NCI-H524 treated with DMSO at 0.1 percent for 48 hours (cell line): ENCODE measurements at regions not wholly inside any gene's neighbourhood (a gene's known extent, or its start where the extent isn't known, plus 50 kb on each side); places are given as distances from the start of the nearest gene placed in this dataset.
"Not testable (repeated sequence)": the region's sequence is repeated elsewhere in the genome, so short reads cannot be mapped to it uniquely, and the experiment has no call there.

Experiments
- DNase-seq: peaks from one replicate; lab custom pipeline; 2025; lab: John Stamatoyannopoulos, UW

DNA sequence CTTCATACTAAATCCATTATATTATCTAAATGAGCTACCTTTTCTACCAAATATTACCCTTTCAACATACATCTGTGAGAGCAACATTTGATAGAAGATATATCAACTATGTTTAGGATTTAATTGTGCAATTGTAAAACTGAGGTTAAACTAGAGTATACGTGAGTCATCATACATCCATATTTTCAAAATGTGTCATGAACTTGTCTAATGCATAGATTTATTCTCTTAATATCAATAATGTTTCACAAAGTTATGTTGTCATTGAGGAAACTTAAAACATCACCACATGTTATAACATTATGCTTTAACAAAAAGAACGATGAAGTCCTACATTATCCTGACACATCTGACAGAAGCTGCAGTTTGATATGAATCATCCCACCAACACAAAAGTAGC lies 645.5 kb upstream of the NOVA1 start:
- DNase-seq: no peak

DNA sequence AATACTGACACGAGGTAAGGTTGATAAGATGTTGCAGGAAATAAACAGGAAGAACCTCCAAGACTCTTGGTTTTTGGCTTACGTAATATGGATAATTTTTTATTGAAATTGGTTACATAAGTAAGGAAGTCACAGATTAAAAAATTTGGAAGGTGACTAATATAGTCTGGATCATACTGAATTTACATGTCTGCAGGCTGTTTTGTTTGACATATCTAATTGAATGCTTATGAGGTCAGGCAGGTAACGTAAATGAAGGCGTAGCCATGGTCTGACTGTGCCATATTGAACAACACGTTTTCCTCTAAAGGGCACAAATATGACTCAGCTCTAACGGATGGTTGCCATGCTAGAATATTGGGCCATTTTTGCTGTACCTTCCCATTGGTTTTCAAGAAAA lies 648.1 kb upstream of the NOVA1 start:
- no peak for DNase-seq

DNA sequence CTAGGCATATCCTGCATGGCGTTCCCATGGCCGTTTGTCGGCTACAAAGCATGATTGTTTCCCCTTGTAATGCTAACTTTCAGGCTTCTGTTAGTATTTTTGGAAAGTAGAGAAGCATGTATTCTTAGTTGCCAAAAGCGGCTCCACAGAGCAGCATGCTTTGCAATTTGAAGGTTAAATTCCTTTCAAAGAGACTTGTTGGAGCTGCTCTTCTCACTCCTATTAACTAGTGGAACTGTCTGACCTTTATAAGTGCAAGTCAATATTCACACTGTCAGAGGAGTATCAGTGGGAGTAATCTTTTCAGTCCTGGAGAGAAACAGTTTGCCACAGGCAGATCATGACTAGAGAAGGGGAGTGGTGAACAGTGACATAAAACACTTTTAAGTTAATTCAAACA lies 656.1 kb upstream of the NOVA1 start:
- DNase-seq: no peak

DNA sequence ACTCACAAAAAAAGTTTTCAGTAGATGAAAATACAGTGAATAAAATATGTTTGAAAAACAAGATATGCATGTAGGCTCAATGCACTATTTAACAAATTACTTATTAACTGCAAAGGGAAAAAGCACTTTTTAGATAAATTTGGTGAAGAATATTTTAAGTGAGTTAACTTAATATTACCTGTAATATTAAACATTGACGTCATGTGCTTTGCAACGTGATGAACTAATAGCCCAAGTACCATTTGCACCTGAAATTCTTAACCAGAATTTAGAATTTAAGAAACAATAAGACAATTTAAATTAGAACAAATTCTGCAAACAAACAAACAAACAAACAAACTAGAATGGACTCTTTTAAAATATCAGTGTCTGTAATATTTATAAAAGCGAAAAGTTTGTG lies 659.0 kb upstream of the NOVA1 start:
- no peak for DNase-seq

DNA sequence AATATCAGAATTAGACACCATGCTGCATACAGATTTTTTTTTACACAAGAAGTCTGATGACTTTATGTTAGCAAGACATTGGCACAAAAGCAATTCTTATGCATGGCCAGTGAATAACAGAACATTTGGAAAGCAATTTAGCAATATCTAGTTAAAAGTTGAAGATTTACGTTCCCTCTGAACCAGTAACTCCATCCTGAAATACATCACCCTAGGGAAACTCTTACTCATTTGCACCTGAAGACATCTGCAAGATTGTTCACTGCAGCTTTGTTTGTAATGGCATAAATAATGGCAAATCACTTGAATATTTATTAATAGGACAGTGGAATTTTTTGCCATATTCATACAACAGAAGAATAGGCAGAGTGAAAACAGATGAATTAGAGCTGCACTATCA lies 670.0 kb upstream of the NOVA1 start:
- no peak for DNase-seq

DNA sequence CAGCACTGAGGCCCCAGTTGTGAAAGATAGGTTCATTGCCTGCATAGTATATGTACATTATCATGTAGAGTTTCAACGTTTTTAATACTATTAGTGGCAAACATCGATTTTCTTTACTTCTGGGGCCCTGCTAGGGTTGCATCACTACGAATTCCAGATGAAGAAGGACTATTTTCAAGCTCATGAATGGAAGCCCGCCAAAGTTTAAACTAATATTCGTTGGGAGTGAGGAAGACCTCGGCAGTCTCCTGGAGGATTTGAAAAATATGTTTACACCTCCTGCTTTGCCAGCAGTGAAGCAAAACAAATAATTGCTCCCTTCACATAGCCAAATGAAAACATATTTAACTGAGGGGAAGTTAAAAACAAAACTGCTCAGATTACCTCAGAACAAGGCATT lies 672.9 kb upstream of the NOVA1 start:
- no peak for DNase-seq

DNA sequence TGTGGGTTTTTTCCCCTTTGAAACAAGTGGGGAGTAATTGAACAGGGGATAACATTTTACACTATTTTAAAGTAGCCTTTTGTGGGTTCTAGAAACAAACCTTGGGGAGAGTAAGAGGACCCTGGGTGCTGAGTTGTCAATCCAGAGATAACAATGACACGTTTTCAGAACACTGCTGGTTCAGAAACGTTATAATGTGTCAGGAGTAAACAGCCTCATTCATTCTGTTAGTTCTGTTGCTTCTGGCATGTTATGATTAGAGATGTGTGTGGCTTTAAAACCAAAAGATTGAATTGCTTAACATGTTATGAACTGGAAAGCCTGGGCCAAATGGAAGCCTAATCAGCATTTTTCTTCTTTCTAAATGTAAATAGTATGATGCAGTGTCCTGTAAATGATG lies 680.5 kb upstream of the NOVA1 start:
- DNase-seq: no peak

DNA sequence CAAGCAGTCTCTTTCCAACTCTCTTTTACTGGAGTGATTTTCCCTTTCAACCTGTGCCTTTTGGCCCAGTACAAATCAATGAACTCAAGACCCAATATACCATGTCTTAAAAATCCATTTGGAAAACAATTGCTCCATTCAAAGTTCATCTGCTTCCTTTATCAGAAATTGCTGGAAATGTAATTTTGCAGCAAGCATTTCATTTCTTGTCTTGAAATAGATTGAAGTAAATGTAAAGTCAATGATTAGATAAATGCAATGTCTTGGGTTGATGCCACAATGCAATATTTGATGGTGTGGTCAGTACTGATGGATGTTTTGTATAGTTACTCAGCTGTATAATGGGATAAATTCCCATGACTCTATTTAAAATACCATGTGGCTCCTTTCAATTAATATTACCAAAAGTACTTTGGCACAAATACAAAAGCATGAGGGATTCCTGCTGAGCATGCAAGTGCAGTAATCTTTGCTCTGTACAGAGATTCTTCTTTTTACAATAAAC lies 707.7 kb upstream of the NOVA1 start:
- no peak for DNase-seq

DNA sequence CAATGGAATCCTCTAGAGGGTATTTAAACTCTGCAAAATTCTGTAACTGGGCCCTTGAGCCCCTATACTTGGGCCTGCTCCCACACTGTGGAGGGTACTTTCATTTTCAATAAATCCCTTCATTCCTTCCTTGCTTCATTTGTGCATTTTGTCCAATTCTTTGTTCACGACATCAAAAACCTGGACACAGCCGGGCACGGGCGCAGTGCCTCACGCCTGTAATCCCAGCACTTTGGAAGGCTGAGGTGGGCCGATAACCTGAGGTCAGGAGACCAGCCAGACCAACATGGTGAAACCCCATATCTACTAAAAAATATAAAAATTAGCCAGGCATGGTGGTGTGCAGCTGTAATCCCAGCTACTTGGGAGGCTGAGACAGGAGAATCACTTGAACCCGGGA lies 714.9 kb upstream of the NOVA1 start:
- not testable (repeated sequence) for DNase-seq

DNA sequence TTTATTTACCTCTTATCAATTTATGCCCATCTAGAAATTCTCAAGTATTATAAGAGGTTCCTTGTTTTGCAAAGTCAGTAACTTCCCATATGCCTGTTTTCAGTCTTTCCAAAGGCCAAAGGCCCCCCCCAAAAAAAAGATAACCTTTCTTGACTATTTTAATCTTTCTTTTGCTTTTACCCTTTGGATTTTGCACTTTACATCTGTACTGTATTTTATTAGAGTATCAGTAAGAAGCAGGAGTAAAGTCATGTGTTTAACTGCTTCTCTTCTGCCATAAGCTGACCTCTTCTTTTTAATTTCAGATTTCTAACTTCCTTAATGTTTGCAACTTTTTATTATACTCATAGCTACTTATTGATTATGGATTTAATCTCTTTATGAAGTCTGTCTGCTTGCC lies 716.4 kb upstream of the NOVA1 start:
- DNase-seq: no peak

DNA sequence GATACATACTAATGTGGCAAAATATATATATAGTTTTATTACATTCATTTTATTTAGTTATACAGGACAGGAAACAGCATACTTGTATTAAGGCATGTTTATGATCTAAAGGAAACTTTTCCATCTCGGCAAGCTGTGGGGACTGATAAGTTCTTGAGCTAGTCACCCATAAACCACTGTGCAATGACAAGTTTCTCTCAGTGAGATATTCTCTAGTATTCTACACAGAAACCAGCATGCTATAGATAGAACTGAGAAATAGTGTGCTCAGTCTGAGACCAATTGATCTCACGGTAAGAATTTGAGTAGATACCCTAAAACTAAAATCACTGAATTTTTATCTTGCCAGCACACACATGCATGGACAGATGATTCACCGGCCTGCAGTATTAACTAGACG lies 717.6 kb upstream of the NOVA1 start:
- no peak for DNase-seq

DNA sequence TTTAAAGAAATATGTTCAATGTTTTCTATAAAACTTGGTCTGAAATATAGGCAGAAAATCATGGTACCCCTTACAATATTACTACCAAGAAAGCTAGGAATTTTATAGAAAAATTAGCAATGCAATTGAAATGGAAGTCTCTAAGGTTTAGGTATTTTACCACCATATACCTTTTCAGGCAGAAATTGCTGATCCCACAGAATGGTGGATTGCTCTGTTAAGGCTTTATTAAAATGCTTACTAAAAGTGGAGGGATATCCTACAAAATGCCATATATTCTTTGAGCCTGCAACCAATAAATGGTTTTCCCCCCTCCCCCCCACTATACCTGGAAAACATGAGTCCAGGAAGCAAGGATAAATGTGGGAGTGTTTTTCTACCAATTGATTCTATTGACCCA lies 718.1 kb upstream of the NOVA1 start:
- DNase-seq: no peak

DNA sequence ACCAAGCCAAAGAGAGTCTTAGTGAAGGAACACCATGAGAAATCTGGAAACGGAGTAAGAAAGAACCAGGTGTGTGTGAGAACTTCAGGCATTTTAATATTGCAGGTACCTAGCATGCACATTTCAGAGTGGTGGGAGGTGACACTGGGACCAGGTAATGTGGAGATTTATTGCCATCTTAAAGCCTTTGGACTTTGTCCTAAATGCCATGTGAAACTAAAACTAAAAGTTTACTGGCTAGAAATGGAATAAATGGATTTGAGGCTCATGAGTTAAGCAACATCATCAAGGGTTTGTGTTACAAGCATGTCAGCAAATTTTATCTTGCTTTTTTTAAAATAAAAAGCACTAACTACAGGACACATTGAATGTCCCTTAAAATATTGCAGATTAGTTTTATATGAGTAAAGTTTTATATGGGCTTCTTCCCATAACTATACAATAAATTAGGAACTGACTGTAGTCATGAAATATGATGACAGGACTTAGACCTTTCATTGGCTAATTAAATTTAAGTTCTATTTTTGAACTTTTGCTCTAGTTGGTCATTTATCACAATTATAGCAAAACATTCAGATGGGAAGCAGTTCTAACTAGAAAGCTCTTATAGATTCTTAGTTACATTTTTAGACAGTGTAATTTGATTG lies 721.1 kb upstream of the NOVA1 start:
- no peak for DNase-seq

DNA sequence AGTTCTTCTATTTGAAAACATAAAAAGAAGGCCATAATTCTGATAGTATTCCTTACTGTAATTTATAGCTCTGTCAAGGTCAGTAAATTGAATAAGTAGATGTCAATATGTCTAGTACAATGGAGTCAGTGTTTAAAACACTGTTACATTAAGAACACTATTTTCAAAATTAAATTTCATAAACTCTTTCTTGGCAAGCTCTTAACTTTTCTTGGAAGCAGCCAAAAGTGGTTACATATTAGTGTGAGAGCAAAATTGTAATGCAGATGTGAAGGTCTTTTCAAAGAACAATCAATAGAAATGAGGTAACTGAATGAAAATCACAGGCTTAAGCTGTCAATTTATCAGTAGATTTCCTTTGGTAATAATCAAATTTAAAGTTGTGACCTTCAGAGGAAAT lies 722.4 kb upstream of the NOVA1 start:
- DNase-seq: no peak

DNA sequence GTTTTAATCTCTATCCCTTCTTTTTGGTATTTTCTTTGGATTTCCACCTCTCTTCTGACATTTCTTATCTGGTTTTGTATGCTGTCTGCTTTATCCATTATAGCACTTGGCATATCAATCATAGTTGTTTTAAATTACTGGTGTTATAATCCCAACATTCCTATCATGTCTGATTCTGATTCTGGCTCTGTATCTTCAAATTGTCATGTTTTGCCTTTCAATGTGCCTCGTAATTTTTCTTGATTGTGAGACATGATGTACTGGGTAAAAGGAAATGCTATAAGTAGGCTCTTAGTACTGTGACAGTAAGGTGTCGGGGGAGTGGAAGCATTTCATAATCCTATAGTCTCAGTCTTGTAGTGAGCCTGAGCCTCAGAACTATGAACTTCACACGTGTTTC lies 729.3 kb upstream of the NOVA1 start:
- DNase-seq: no peak

DNA sequence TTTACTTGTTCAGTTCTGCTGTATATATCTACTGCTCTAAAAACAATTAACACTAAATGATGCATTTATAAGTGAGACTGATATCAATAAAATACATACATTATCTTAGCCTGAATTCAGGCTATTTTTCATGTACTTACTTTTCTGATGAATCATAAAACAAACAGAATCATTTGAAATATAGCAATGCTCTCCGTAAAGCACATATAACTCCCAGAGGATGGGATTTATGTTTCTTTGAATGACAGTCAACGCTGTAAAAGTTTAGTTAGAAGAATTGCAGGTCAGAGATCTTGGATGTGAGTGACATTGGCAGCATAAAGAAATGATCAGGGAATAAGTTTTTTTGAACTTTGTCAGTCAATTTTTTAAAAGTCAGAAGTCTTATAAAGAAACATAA lies 740.2 kb upstream of the NOVA1 start:
- no peak for DNase-seq

DNA sequence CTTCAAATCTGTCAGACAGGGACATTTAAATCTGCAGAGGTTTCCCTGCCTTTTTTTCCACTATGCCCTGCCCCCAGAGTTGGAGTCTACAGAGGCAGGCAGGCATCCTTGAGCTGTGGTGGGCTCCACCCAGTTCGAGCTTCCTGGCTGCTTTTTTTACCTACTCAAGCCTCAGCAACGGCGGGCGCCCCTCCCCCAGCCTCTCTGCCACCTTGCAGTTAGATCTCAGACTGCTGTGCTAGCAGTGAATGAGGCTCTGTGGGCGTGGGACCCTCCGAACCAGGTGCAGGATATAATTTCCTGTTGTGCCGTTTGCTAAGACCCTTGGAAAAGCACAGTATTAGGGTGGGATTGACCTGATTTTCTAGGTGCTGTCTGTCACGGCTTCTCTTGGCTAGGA lies 765.2 kb upstream of the NOVA1 start:
- DNase-seq: not testable (repeated sequence)

DNA sequence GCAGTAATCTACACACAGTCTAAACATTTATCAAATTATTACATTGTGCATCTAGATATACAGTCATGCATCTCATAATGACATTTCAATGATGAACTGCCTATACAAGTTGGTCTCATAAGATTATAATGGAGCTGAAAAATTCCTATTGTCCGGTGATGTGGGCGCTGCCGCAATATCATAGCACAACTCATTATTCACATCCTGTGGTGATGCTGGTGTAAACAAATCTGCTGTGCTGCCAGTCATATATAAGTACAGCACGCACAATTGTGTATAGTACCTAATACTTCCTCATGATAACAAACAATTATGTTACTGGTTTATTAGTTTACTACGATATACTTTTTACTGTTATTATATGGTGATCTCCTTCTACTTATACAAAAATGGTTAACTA lies 768.8 kb upstream of the NOVA1 start:
- DNase-seq: no peak

DNA sequence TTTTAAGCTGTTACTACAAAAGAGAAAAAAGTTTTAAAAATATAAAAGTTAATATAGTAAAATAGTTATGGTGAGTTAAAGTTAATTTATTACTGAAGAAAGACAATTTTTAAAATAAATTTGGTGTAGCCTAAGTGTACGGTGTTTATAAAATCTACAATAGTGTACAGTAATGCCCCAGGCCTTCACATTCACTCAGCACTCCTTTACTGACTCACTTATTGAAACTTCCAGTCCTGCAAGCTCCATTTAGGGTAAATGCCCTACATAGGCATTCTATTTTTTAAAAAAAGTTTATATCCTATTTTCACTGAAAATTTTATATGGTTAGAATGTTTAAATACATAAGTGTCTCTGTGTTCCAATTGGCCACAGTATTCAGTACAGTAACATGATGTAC lies 769.5 kb upstream of the NOVA1 start:
- no peak for DNase-seq

DNA sequence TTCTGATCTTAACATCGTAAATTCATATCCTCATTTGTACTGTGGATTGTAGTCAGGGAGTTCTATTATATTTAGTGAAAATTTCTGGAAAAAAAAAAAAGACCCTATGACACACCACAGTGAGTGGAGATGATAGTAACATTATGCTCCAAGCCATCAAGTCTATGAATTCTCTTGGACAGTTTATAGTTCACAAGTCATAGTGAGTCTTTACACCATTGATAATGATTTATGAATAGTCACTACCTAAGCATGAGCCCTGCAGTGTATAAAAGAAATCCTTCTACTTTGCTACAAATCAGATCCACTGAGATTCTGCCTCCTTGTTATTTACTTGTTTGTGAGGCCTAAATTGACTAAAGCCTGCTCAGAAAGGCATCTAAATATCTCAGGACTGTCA lies 772.2 kb upstream of the NOVA1 start:
- no peak for DNase-seq

DNA sequence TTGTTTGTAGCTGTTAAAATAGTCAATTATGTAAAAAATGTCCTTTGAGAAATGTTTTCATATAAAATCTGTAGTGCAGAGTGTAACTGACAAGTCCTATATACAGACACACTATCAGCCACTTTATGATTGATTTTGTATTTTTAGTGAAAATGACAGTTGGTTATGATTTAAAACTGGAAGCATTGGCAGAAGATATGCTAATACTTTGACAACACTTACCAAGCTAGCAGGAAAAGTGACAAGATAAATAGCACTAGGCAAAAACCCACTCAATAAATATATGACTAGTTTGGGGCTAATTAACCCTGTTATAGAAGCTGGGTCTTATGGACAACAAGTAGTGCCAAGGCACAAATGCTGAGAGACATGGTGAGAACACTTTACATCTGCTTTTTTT lies 772.9 kb upstream of the NOVA1 start:
- no peak for DNase-seq

DNA sequence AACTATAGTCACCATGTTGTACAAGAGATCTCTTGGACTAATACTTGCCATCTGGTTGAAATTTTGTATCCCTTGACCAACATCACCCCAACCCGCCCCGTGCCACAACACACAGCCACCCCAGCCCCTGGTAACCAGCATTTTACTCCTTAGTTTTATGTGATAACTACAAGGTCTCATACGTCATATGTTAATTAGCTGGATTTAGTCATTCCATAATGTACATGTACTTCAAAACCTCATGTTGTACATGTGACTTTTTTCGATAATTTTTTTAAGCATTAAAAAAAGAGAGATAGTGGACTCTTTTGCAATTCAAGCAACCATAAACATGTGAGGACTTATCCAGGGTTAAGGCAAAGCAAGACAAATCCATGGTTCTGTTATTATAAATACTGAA lies 773.4 kb upstream of the NOVA1 start:
- no peak for DNase-seq

DNA sequence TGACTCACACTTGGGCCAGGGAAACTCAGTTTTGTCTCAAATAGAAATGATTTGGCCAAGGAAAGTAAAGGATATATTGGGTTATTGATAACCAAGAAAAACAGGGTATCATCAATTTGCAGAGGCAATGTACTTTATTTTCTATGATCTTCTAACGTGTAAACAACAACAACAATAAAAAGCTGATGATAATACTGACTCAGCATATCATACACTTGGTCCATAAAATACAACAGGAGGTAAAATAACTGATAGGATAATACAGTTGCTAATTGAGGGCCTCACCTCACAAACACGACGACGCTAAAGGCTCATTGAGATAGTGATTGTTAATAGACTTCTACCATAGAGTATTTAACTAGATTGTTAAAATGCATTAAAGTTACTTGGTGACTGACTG lies 774.0 kb upstream of the NOVA1 start:
- DNase-seq: no peak

DNA sequence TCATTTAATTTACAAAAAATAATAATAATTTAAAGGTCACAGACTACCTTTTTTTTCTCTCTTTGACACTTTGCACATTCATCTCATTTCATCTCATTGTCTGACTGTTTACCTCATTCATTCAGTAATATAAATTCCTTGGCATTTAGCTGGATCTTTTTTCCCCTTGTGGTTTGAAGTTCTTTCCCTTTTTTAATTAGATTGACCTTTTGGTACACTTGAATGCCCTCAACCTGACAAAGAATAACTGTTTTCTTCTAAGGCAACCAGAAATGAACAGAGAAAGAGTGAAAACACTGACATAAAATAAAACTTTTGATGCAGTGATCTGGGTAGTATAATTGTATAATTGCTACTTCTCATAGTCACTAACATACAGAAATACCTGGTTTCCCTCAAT lies 774.9 kb upstream of the NOVA1 start:
- no peak for DNase-seq

DNA sequence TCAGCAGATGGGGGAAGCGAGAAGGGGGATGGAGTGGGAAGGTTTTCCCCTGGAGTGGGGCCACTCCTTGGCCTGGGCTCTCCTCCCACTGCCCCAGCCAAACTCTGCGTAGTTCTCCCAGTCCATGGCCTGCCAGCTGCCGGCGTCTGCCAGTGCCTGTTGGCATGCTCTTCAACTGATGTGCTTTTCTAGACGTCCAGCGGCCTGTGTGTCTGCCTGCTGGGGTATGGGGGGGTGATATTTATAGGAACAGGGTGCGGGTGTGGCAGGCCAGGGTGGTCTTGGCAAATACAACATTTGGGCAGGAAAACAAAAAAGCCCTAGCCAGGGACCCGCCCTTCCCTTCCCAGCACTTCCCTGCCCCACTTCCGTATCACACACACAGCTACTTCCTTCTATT lies 786.3 kb upstream of the NOVA1 start:
- no peak for DNase-seq
